Endodermal cell (in vitro differentiated cells): ENCODE measurements at regions not wholly inside any gene's neighbourhood (a gene's known extent, or its start where the extent isn't known, plus 50 kb on each side); places are given as distances from the start of the nearest gene placed in this dataset.

Experiments used
- DNase-seq: peaks from one replicate; pipeline ENCODE4 v3.0.0-alpha.2; 2017
- H3K27ac ChIP-seq: 2 replicates; pipeline ENCODE4 v1.5.1; 2013; ENCODE audit warnings: mild to moderate bottlenecking, low read depth, low read length, moderate library complexity
- H3K27me3 ChIP-seq: 2 replicates; pipeline ENCODE4 v1.6.1; 2013; ENCODE audit warnings: mild to moderate bottlenecking, low read length, moderate library complexity; ENCODE audit not compliant: insufficient read depth, control insufficient read depth, poor library complexity, severe bottlenecking
- H3K36me3 ChIP-seq: 2 replicates; pipeline ENCODE4 v1.7.0; 2013; ENCODE audit warnings: mild to moderate bottlenecking, low read length, moderate library complexity; ENCODE audit not compliant: control insufficient read depth, insufficient read depth
- H3K4me1 ChIP-seq: one replicate; pipeline ENCODE4 v1.7.0; 2013; ENCODE audit warnings: low read length; ENCODE audit not compliant: control insufficient read depth, insufficient read depth
- H3K4me3 ChIP-seq: 2 replicates; pipeline ENCODE4 v1.5.1; 2013; ENCODE audit warnings: mild to moderate bottlenecking, low read length, moderate library complexity
- H3K9ac ChIP-seq: 2 replicates; pipeline ENCODE4 v1.6.1; 2013; ENCODE audit warnings: mild to moderate bottlenecking, low read length, moderate library complexity; ENCODE audit not compliant: poor library complexity, severe bottlenecking; ENCODE audit errors: extremely low read depth
- H3K9me3 ChIP-seq: 2 replicates; pipeline ENCODE4 v1.6.1; 2013; ENCODE audit warnings: mild to moderate bottlenecking, low read length, moderate library complexity; ENCODE audit not compliant: control insufficient read depth
- H3K27ac Mint-ChIP-seq: 2 replicates; pipeline ENCODE4 v1.8.0; 2020; ENCODE audit warnings: mixed read lengths
- H3K27me3 Mint-ChIP-seq: 2 replicates; pipeline ENCODE4 v1.8.0; 2021; ENCODE audit warnings: mild to moderate bottlenecking, mixed read lengths; ENCODE audit not compliant: insufficient read depth
- H3K36me3 Mint-ChIP-seq: 2 replicates; pipeline ENCODE4 v1.8.0; 2020; ENCODE audit warnings: low read depth, mixed read lengths
- H3K4me1 Mint-ChIP-seq: 2 replicates; pipeline ENCODE4 v1.8.0; 2020; ENCODE audit warnings: mixed read lengths
- H3K4me3 Mint-ChIP-seq: 2 replicates; pipeline ENCODE4 v1.8.0; 2020; ENCODE audit warnings: mild to moderate bottlenecking, moderate library complexity, mixed read lengths
- H3K9me3 Mint-ChIP-seq: 2 replicates; pipeline ENCODE4 v1.8.0; 2020; ENCODE audit warnings: mild to moderate bottlenecking, mixed read lengths
- CTCF ChIP-seq: fragments of 200-600 bp; sonication (generic); conservative IDR thresholded peaks from 2 replicates; pipeline ENCODE4 v1.5.0; 2021; ENCODE audit warnings: antibody characterized with exemption, mild to moderate bottlenecking
- WGBS, 2 experiments: methylation state at CpG; one replicate each; pipeline versions ENCODE4 v1.1.5 to v1.1.7; 2013; ENCODE audit warnings: missing lambda C conversion rate in 2 of 2, mixed read lengths in 1 of 2; ENCODE audit not compliant: insufficient coverage in 1 of 2, insufficient read length in 1 of 2; 5-methylcytosine and 5-hydroxymethylcytosine counted together

DNA sequence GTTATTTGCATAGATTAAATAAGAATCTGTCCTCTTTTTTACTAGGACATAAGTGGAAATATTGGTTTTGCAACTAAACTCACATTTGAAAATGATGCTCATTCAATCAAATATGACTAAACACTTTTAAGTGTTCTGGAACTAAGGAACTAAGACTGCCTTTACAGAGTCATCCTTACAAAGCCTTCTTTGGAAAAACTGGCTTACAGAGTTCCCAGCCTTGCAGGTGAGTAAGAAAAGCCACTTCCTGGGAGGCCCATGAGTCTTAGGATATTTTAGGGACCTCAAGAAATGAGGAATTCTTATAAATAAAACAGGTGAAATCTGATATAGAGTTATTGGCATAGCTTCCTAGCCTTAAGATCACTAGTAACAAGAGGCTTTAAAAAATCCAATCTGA is 135.5 kb downstream of the ALOX5 start:
- H3K27ac Mint-ChIP-seq = no peak overlapping the region
- no peaks in the 10 kb centered on the region for H3K27me3 Mint-ChIP-seq
- H3K4me1 Mint-ChIP-seq = peaks cover 8% of the 10 kb centered on the region

GRCh38 chr10:45505311-45505710 is 131.3 kb downstream of the ALOX5 start:
- no peaks in the 10 kb centered on the region for H3K9me3 ChIP-seq
- H3K36me3 ChIP-seq = no peaks in the 10 kb centered on the region
- Mint-ChIP-seq H3K27ac (no peak overlapping the region), H3K4me3 (no peak overlapping the region), H3K9me3 (no peaks in the 10 kb centered on the region), H3K27me3 (no peaks in the 10 kb centered on the region), H3K4me1 (peaks cover 8% of the 10 kb centered on the region), H3K36me3 (no peaks in the 10 kb centered on the region)
- H3K9ac ChIP-seq = no peak overlapping the region
- no peak for TF ChIP-seq CTCF
- no peak overlapping the region for H3K27ac ChIP-seq
- H3K27me3 ChIP-seq = no peaks in the 10 kb centered on the region
- no peak for DNase-seq
- no peaks in the 10 kb centered on the region for H3K4me1 ChIP-seq
- no peak overlapping the region for H3K4me3 ChIP-seq
- 75 to 96% methylated on average over 1 to 2 of the region's 2 CpGs for WGBS, 2 experiments

More for the DNA sequence above, 135.5 kb downstream of the ALOX5 start:
- H3K27ac ChIP-seq = no peak overlapping the region
- no peak for DNase-seq
- TF ChIP-seq CTCF = no peak
- H3K27me3 ChIP-seq = no peaks in the 10 kb centered on the region
- H3K4me3 Mint-ChIP-seq = no peak overlapping the region
- H3K36me3 ChIP-seq = no peaks in the 10 kb centered on the region
- H3K9me3 ChIP-seq = no peaks in the 10 kb centered on the region
- no peak overlapping the region for H3K4me3 ChIP-seq
- H3K9ac ChIP-seq = no peak overlapping the region
- H3K36me3 Mint-ChIP-seq = peaks cover 3% of the 10 kb centered on the region
- H3K9me3 Mint-ChIP-seq = peaks cover 16% of the 10 kb centered on the region
- H3K4me1 ChIP-seq = no peaks in the 10 kb centered on the region

DNA sequence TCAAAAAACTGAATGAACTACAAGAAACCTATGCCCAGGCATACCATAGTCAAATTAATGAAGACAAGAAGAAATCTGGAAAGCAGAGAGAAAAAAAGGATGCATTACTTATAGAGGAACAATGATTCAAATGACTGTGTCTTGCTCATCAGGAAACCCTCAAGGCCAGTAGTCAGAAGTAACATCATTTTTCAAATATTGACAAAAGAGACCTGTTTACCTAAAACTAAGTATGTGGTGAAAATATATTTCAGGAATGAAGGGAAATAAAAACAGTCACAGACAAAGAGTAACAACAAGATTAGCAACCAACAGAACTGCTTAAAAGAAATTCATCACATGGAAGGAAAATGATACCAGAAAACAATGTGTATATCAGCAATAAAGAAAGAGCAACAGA is 128.4 kb downstream of the ALOX5 start:
- H3K9me3 Mint-ChIP-seq = no peaks in the 10 kb centered on the region
- no peaks in the 10 kb centered on the region for H3K36me3 Mint-ChIP-seq
- H3K27ac ChIP-seq = no peak overlapping the region

More for the DNA sequence above, 128.4 kb downstream of the ALOX5 start:
- H3K9me3 ChIP-seq = no peaks in the 10 kb centered on the region
- H3K4me3 ChIP-seq = no peak overlapping the region
- DNase-seq = no peak
- no peak overlapping the region for H3K9ac ChIP-seq
- no peaks in the 10 kb centered on the region for H3K27me3 ChIP-seq
- no peaks in the 10 kb centered on the region for H3K4me1 ChIP-seq
- Mint-ChIP-seq H3K4me3 (no peak overlapping the region), H3K27me3 (no peaks in the 10 kb centered on the region), H3K4me1 (peaks cover 8% of the 10 kb centered on the region), H3K27ac (no peak overlapping the region)
- no peak for TF ChIP-seq CTCF
- H3K36me3 ChIP-seq = no peaks in the 10 kb centered on the region
